Adrenal gland (tissue), 5 donors: ENCODE measurements at regions not wholly inside any gene's neighbourhood (a gene's known extent, or its start where the extent isn't known, plus 50 kb on each side); places are given as distances from the start of the nearest gene placed in this dataset.

ENCODE experiments used
- CTCF ChIP-seq, 6 experiments: fragments of 450-650 bp in 4 of 6; fragments of 200-600 bp in 2 of 6; sonication (generic) in 1 of 6; IDR thresholded peaks; 1 replicate in 5 of 6; 2 replicates in 1 of 6; pipeline versions ENCODE4 v1.5.1 to v1.8.0; 2016 to 2021; ENCODE audit warnings: antibody characterized with exemption in 6 of 6, mild to moderate bottlenecking in 2 of 6, moderate library complexity in 1 of 6
- POLR2A ChIP-seq, 2 donors: fragments of 450-650 bp; IDR thresholded peaks; one replicate each; pipeline ENCODE4 v1.6.1; 2017; ENCODE audit warnings: antibody characterized with exemption in 2 of 2, mild to moderate bottlenecking in 2 of 2, moderate library complexity in 1 of 2
- donor health status: DM: no; HTN: no; CAD: no.

- TF ChIP-seq POLR2A (IDR thresholded peaks at IDR 0.05) (no peak), CTCF (IDR thresholded peaks at IDR 0.05) (no peak)
Observed at GRCh38 chr6:85971238-85971637, 328.6 kb upstream of the SYNCRIP start.
